HG03520 (cell line): ENCODE measurements at regions not wholly inside any gene's neighbourhood (a gene's known extent, or its start where the extent isn't known, plus 50 kb on each side); places are given as distances from the start of the nearest gene placed in this dataset.

ENCODE experiments used
- ATAC-seq: cut with Tn5 transposase; IDR thresholded peaks from one replicate; pipeline ENCODE4 v1.9.1; 2021; ENCODE audit warnings: mild to moderate bottlenecking, moderate library complexity; ENCODE audit not compliant: unreplicated experiment

DNA sequence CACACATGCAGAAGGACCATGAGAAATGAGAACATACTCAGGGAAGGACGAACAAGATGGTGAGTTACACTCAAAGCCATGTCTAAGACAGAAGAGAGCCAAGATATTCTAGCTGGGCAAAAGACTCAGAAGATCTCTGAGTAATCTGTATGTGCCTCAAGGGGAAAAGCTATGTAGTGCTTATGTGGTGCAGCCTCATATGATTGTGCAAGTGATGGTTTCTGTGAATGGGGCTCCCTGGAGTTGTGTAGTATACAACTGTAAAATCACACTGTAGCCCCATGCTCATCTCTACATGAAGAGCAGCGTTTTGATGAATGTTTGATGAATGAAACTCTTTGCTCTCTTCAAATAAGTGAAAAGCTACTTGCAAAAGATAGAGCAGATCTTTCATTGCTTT lies 57.5 kb downstream of the OSR1 start:
- no peak for ATAC-seq

GRCh38 chr2:19299522-19299921 lies 58.9 kb downstream of the OSR1 start:
- ATAC-seq = no peak

DNA sequence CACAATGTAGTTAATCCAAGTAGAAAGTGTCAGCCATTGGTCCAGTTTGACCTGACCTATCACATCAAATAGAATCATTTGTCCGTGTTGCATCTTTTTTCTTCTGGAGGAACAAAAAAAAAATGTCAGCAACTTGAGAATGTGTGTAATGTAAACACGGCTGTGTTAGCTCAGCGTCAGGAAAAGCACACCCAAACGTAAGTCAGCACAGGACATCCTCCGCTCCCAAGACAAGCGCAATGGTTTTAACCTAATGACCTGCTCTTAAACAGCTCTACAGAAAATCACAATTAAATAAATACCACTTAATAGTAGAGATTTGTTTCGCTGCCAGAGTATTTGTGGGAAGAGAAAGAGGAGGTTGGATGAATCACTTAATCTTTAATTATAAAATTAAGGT lies 59.4 kb downstream of the OSR1 start:
- no peak for ATAC-seq

DNA sequence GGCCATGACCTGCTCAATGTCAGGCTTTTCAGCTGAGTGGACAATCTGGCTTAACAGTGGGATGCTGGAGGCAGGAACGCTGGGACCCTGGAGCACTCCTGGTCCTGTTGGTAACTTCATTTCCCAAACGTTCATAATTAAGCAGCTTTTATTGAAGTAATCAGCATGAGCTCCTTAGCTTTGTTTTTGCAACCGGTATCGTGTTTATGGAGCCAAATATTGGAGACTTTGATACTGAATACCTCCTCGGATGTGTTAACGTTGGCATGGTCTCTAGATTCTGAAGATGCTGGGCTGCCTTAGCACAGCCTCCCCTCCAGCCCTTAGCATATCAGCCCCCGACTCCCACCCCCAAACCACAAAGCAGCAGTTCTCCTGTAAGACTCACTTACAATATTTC lies 60.7 kb downstream of the OSR1 start:
- ATAC-seq = no peak

- no peak for ATAC-seq
Measured at GRCh38 chr2:19295998-19296502, 62.4 kb downstream of the OSR1 start.

DNA sequence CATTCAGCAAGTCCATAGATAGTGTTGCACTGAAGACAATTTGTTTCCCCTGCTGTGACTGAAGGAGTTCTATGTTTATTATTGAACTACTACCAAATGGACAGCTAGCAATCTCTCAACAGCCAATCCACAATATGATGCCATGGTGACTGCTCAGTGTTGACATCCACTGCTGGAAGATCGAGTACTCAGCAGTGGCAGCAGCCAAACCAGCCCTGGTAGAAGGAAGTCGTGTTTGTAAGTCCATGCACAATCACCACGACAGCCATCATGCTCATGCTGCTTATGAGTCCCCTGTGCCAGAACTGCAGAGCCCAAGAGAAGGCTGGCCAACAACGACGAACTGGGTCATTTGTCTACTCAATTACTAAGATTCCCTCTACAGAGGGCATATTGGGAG lies 66.4 kb downstream of the OSR1 start:
- ATAC-seq = no peak

DNA sequence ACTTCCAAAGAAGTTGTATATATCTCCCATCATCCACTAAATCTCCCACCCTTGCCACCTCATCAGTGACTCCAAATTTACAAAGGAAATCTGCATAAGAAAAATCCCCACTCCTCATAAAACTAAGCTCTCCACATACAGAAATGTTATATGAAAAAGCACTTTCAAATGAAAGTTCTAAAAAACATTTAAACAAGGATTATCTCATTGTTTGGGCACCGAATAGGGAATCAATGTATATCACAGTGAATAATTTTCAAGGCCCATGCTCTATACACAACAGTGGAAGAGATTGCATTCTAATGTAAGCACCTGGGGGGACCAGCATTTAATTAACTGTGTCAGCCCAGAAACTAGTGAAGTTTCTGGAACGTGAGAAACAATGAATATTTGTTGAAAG lies 70.1 kb downstream of the OSR1 start:
- ATAC-seq = no peak

- no peak for ATAC-seq
Measured at GRCh38 chr2:19287324-19287723, 71.1 kb downstream of the OSR1 start.

DNA sequence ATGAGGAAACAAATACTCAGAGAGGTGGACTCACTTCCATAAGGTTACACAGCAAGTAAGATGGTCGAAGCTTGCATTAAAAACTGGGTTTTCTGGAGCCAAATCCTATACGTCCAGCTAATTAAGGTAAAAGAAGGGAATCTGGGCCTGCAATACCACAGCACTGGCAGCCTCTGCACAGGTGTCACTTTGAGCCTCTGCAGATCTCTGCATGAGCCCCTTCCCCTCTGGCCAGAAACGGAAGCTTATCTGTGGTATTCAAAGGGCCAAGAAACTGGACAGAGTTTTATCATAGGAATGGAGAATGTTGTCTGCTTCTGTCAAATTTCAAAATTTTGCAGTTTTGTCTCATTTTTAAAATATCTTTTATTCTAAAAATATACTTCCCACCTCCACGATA lies 76.1 kb downstream of the OSR1 start:
- ATAC-seq = no peak

DNA sequence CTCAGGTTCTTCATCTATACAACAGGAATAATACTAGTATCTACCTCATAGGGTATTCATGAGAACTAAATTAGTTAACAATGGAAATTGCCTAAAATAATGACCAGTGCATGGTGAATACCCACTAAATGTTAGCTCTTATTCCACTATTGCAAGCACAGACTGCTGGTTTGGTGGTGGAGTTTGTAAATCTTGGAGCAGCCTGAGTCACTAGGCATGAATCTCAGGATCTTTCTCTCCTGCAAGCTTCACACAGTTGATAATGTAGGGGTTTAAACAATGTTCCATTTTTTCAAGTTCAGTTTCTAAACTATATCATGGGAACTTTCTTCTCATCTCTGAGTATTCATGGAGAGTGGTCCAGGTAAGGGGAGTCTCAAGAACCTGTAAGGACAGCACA lies 84.0 kb downstream of the OSR1 start:
- ATAC-seq = no peak

GRCh38 chr2:19272941-19273470 lies 85.4 kb downstream of the OSR1 start:
- ATAC-seq = no peak

DNA sequence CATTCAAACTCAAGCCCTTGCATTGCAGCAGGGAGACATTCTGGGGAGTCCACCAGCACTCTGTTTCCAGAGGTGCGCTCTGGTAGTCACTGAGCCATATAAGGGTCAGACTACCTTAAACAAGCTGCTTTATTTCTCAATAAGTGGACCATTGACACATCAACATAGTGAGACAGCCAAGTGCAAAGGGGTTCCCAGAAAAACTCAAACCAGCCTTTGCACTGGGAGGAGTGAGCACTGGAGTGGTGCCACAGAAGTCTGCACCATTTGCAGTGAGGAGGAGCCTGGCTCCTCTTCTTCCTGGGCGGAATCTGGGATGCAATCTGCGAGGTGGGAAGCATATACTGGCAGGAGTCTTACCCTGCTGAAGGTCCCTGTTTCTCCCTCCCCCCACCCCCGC lies 86.4 kb downstream of the OSR1 start:
- ATAC-seq = no peak

DNA sequence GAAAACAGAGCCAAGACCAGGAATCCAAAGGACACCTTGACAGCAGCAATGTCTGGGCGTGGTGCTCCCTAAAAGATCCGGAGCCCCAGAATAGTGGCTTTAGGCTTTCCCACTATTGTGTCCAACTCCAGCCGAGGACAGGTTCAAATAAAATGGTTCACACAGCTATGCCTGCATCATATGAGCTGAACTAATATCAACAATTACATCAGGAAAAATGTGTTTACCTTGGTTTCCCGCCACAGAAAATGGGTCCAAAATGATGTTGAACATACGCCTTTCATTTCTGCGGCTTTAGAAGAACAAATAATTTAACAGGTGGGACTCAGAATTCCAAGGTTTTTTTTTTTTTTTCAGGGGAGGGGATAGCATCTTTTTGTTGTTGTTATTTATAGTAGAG lies 93.6 kb downstream of the OSR1 start:
- ATAC-seq = no peak

- ATAC-seq = no peak
Measured at GRCh38 chr2:19262150-19262549, 96.3 kb downstream of the OSR1 start.

DNA sequence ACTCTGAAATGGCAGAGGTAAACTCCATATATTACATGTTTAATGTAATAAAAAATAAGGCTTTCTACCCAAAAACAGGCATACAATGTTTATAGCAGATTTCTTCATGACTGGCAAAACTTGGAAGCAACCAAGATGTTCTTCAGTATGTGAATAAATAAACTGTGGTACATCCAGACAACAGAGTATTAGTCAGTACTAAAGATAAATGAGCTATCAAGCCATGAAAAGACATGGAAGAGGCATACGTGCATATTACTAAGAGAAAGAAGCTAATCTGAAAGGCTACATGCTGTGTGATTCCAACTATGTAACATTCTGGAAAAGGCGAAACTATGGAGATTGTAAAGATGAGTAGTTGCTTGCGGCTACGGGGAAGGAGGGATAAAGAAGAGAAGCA lies 97.4 kb downstream of the OSR1 start:
- no peak for ATAC-seq

GRCh38 chr2:19256121-19256601 lies 102.3 kb downstream of the OSR1 start:
- ATAC-seq = no peak

- no peak for ATAC-seq
Measured at GRCh38 chr2:19255481-19255880, 102.9 kb downstream of the OSR1 start.

GRCh38 chr2:19251554-19251953 lies 106.9 kb downstream of the OSR1 start:
- ATAC-seq = no peak

GRCh38 chr2:19250906-19251305 lies 107.5 kb downstream of the OSR1 start:
- no peak for ATAC-seq

GRCh38 chr2:19247186-19247585 lies 111.2 kb downstream of the OSR1 start:
- ATAC-seq = no peak

DNA sequence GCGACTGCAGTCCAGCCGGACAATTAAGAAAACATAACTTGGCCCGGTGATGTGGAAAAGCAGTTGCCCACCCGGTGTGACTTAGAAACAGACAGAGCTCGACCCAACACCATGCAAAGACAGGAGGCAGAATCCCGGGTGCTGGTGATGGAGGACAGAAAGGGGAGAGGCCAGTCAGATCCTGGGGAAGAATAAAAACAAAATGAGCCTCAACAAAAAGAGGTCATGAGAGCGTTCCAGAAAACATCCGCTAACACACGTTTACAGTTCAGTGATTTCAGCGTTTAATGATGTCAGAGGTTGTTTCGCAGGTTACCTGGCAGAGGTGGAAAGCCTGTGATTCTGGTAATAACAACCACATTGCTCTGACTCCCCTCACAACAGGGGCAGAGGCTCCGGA lies 111.9 kb downstream of the OSR1 start:
- ATAC-seq = no peak

DNA sequence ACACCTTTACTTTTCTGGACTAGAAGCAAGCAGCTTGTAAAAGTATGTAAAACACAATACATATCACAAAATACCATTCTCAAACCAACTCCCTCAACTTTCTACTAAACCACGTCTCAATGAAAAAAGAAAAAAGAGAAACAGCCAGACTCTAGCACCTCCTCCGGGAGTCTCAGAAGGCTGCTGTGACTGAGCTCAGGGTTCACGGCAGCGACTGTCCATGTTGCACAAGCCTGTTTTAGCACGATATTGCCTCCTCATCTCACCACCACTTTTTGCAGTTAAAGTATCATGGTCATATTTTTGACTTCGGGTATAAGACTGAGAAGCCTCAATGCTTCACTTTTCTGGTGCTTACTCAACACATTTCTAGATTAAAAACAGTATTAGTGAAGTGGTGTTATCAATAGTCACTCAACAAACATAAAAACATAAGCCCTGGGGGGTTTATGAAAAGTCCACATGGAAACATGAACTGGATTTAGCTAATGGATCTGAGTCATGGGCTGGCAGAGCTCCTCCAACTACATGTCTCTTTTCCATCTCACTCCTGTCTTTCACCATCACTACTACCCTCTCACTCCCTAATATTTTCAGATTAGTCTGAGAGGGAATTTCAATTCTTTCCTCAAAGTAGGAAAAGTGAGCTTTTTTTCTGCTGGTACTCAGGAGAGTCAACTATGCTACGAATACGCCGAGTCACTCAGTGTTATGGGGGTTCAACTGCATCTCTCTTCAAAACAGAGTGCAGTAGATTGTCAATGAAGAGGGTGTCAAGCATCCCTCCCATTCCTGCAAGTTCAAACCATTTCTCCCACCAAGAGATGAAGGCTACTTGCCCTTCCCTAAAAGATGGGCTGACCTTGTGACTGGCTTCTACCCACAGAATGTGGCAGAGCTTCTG lies 113.7 kb downstream of the OSR1 start:
- no peak for ATAC-seq
